Posterior vena cava (tissue), 2 donors: ENCODE measurements at regions not wholly inside any gene's neighbourhood (a gene's known extent, or its start where the extent isn't known, plus 50 kb on each side); places are given as distances from the start of the nearest gene placed in this dataset.
"Not testable (repeated sequence)": the region's sequence is repeated elsewhere in the genome, so short reads cannot be mapped to it uniquely, and the experiment has no call there.

Experiments
- DNase-seq: peaks from one replicate; pipeline ENCODE4 v3.0.0-alpha.2; 2020; ENCODE audit warnings: low spot score
- intact Hi-C, 2 donors: fragments of 100-400 bp; cut with DNase I; formaldehyde crosslinking; loops; one replicate each; pipeline versions ENCODE4 v1.14.1 to v1.14.2; 2022 to 2023
- donor health status: DM: yes; HTN: yes; CAD: no.
- donor health status: DM: yes; HTN: yes; CAD: no.

GRCh38 chr13:111661776-111662175 is 341.3 kb downstream of the TEX29 start:
- DNase-seq, result peak; percentile 40
- intact Hi-C loops, result no loop called here

DNA sequence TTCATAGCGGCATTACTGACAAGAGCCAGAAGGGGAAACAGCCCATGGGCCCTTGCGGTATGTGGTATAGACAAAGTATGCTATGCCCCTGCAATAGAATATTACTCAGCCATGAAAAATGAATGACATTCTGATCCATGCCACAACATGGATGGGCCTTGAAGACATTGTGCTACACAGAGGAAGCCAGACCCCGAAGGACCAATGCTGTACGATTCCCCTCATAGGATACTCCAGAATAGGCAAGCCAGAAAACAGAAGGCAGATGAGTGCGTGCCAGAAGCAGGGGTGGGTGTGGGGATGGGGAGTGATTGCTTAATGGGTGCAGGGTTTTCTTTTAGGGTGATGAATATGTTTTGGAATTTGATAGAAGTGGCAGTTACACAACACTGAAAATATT is 342.0 kb downstream of the TEX29 start:
- DNase-seq, result no peak
- intact Hi-C loops, result no loop called here

- DNase-seq, result peak; percentile 32
- intact Hi-C loops, result no loop called here
Observed at GRCh38 chr13:111662895-111663294, 342.5 kb downstream of the TEX29 start.

DNA sequence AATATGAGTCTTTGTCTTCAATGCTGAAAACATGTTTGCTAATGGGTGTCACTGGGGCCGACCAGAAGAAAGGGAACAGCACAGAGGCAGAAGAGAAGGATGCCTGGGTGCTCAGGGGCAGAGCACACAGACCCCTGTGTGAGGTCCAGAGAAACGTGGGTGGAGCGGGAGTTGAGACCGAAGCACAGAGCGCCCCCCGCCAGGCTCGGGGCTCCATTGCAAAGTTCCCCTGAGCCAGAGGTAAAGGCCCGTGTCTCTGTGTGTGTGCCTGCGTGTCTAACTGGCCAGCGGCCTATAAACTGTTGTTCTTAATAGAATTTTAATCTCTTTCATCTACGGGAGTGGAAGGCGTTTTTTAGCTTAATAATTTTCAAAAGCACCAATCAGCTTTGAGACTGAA is 343.1 kb downstream of the TEX29 start:
- intact Hi-C loops, result no loop called here
- peak; percentile 61 for DNase-seq

- intact Hi-C loops, result no loop called here
- peak; percentile 49 for DNase-seq
Observed at GRCh38 chr13:111663953-111664421, 343.5 kb downstream of the TEX29 start.

- DNase-seq, result peak; percentile 48
- intact Hi-C loops, result no loop called here
Observed at GRCh38 chr13:111664696-111665095, 344.3 kb downstream of the TEX29 start.

DNA sequence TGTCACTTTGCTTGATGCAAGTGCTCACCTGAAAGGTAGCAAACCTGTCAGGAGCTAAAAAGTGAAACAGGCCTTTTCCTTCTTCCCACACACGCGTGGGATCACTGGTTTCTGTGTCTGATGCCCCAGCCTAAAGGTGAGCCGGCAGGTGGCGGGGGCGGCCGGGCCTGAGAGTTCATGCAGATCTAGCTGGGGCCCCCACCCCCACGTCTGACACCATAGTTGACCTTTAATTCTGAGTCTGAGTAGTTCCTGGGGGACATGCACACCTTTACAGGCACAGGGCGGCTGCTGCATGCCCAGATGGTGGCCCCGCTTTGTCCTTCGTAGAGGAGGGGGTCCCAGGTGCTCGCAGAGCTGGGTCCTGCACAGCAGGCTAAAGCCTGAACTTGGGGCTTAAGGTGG is 345.3 kb downstream of the TEX29 start:
- peak; percentile 70 for DNase-seq
- intact Hi-C loops, result no loop called here

GRCh38 chr13:111666164-111666776 is 345.8 kb downstream of the TEX29 start:
- DNase-seq, result peak; percentile 51
- intact Hi-C loops, result no loop called here

DNA sequence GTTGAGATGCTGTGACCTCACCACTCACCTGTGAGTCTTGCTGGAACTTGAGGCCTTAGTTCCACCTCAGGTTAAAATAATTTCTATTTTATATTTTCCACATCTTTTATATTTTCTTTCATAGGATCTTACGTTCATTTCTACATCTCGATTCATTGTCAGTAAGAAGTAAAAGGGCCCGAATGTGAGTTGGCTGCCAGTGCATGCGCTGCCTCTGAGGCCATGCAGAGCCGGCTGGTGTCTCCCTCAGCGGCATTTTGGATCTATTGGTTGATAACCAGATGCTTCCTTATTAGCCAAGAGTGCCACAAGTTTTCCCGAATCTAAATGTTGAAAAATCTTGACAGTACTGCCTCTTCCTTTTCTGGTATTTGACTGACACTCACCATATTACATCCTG is 347.3 kb downstream of the TEX29 start:
- peak; percentile 22 for DNase-seq
- intact Hi-C loops, result no loop called here

DNA sequence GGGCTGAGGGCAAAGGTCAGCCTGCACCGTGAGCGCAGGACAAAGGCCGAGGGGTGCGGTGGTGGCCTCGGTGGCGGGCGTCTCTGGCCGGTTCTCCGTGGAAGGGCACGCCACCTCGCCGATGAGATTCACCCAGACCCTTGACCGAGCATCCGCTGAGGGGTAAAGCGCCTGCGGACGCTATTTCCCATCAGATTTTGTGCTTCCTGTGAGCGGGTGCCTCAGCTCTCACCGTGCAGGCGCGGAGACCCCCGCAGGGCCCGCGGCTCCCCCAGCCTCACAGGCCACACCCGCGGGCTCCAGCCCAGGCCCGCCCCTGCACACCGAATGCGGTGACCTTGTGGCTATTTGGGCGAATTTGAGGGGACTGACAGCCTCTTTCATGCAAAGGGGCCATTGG is 348.0 kb downstream of the TEX29 start:
- DNase-seq, result peak; percentile 66

DNA sequence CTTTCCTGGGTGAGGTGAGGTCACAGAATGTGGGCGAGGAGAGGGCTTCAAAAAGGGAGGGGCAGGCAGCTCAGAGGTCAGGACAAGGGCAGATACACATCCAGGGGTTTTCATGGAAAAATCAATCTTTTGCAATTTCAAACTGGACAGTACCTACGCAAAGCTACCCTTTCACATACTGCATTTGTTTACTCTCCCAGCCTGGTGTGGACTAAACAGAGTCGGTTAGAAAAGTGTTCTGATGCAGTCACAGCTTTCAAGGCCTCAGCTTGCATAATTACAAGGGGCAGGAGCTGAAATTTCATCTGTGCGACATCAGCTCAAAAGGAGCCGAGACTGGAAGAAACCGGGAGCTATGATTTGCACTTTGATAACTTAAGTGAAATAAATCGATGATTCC is 351.8 kb downstream of the TEX29 start:
- DNase-seq, intact Hi-C loops: not testable (repeated sequence)

More for the DNA sequence above, 348.0 kb downstream of the TEX29 start:
- intact Hi-C loops, result no loop called here

DNA sequence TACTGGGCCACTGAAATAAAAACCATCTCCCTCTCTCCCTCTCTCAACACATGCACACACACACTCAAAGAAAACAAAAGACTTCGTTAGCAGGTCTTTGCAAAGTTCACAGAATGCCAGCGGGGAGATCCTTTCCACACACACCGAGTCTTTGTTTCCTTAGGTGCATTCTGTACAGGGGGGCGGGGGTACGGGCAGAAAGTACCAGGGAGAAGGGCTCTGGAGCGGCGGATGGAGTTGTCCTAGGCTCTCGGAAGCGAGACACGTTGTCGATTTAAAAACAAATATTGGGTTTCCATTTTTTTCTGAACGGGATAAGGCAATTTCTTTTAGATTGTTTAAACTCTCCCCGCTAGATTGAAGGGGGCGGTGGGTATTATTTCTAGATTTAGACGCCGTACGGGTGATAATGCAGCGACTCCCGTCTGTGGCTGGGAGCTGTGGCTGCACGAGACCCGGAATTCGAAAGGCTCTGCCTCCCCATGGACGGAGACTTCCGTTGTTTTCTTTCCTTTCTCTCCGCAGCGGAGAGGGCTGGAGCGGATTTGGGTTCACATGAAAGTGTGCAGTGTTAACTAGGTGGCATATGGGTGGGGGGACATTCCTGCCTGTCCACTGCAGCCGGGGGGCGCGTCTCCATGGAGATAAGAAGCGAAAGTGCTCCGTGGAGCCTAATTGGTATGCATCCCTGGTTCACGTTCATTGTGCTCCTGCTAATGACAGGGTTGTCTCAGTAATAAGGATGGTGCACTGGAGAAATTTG is 357.9 kb downstream of the TEX29 start:
- DNase-seq, intact Hi-C loops: not testable (repeated sequence)

GRCh38 chr13:111679645-111680044 is 359.2 kb downstream of the TEX29 start:
- intact Hi-C loops, DNase-seq: not testable (repeated sequence)

- DNase-seq, intact Hi-C loops: not testable (repeated sequence)
Observed at GRCh38 chr13:111680100-111680499, 359.7 kb downstream of the TEX29 start.

DNA sequence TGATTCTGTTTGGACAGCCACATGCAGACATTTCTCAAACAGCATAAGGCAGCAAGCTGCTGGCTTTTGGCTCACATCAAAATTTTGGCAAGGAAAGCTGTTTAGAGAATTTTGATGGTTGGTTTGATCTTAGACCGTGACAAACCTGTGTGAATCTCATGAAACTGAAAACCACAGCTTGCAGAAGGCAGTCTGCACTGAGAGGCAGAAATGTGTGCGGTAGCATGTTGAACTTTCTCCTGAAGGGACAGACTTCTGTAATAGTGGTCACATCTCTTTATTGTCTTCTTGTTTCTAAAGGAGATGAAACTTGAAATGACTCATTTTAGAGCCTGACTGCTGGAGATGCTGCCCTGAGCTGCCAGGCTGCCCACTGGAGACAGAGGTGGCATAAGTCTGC is 371.6 kb downstream of the TEX29 start:
- intact Hi-C loops, DNase-seq: not testable (repeated sequence)

GRCh38 chr13:111696121-111696520 is 370.8 kb upstream of the SOX1 start:
- intact Hi-C loops, DNase-seq: not testable (repeated sequence)

GRCh38 chr13:111702059-111702458 is 364.9 kb upstream of the SOX1 start:
- intact Hi-C loops, DNase-seq: not testable (repeated sequence)
